ENCODE measurements at regions not wholly inside any gene's neighbourhood (a gene's known extent, or its start where the extent isn't known, plus 50 kb on each side); places are given as distances from the start of the nearest gene placed in this dataset.

DNA sequence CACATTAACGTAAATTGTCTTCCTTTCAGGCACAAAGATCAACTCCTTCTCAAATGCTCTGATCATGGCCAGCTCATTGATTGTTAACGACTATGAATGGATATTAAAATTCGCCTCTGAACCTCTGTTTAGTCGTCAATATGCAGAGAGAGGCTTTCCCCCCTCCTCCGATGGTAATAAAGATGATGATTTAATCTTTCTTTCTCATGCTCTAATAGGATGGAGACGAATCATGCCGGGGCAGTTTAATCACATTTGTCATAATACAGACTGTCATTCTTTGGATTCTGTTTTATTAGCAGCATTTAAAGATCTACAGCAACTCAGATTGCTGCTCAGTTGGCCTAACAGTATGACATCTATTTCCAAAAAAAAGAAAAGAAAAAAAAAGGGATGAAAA is 132.9 kb downstream of the SREK1 start:
- H3K9me3 Mint-ChIP-seq: no peaks in the 10 kb centered on the region
- H3K36me3 ChIP-seq (ENCODE audit: control insufficient read depth, insufficient read depth, low read length): no peaks in the 10 kb centered on the region
- 82 to 88% methylated on average over 3 to 7 of the region's 7 CpGs for WGBS, 2 experiments (ENCODE audit: insufficient coverage in 1 of 2, insufficient read length in 1 of 2)

DNA sequence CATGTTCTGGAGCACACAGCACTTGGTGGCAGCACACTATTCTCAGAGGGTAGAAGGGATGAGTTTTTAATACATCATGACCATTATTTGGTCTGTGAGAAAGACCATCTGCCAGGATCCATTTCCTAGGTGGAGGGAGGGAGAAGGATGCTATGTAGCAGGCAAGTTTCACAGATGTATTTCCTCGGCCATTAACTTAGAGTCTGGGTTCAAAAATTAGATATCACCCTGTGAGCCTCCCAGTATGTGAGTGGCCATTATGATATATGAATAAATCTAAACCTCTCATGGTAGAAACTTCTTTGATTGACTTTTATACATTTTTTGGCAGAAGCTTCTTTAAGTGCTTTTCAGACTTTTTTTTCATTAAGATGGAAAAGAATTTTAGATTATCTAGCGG is 133.9 kb downstream of the SREK1 start:
- no peak for DNase-seq
- no peaks in the 10 kb centered on the region for H3K27me3 ChIP-seq (ENCODE audit: control insufficient read depth, insufficient read depth, low read length, poor library complexity, severe bottlenecking)
- H3K27ac ChIP-seq (ENCODE audit: low read depth, low read length): no peak overlapping the region
- H3K4me1 ChIP-seq (ENCODE audit: control insufficient read depth, insufficient read depth, low read length): peaks cover 3% of the 10 kb centered on the region
- H3K4me3 ChIP-seq (ENCODE audit: low read length): no peak overlapping the region
- 98 to 100% methylated on average over 1 to 2 of the region's 2 CpGs for WGBS, 2 experiments (ENCODE audit: insufficient coverage in 1 of 2, insufficient read length in 1 of 2)
- H3K9me3 Mint-ChIP-seq: no peaks in the 10 kb centered on the region
- peaks cover 5% of the 10 kb centered on the region for H3K4me1 Mint-ChIP-seq
- no peaks in the 10 kb centered on the region for H3K36me3 ChIP-seq (ENCODE audit: control insufficient read depth, insufficient read depth, low read length)
- H3K36me3 Mint-ChIP-seq (ENCODE audit: low read depth): no peaks in the 10 kb centered on the region
- no peak overlapping the region for H3K4me3 Mint-ChIP-seq
- TF ChIP-seq CTCF (conservative IDR thresholded peaks at IDR 0.05): no peak
- H3K27me3 Mint-ChIP-seq (ENCODE audit: insufficient read depth): no peaks in the 10 kb centered on the region
- H3K9ac ChIP-seq (ENCODE audit: extremely low read depth, low read length, poor library complexity, severe bottlenecking): no peak overlapping the region
- H3K27ac Mint-ChIP-seq: no peak overlapping the region
- H3K9me3 ChIP-seq (ENCODE audit: control insufficient read depth, low read length): no peaks in the 10 kb centered on the region

More for the DNA sequence above, 132.9 kb downstream of the SREK1 start:
- no peak overlapping the region for H3K27ac Mint-ChIP-seq
- H3K9ac ChIP-seq (ENCODE audit: extremely low read depth, low read length, poor library complexity, severe bottlenecking): no peak overlapping the region
- peaks cover 2% of the 10 kb centered on the region for H3K4me1 ChIP-seq (ENCODE audit: control insufficient read depth, insufficient read depth, low read length)
- no peak overlapping the region for H3K4me3 ChIP-seq (ENCODE audit: low read length)
- H3K4me3 Mint-ChIP-seq: no peak overlapping the region
- no peaks in the 10 kb centered on the region for H3K9me3 ChIP-seq (ENCODE audit: control insufficient read depth, low read length)
- H3K27me3 Mint-ChIP-seq (ENCODE audit: insufficient read depth): no peaks in the 10 kb centered on the region
- peaks cover 3% of the 10 kb centered on the region for H3K4me1 Mint-ChIP-seq
- no peak for DNase-seq
- H3K36me3 Mint-ChIP-seq (ENCODE audit: low read depth): no peaks in the 10 kb centered on the region
- no peak for TF ChIP-seq CTCF (conservative IDR thresholded peaks at IDR 0.05)
- H3K27me3 ChIP-seq (ENCODE audit: control insufficient read depth, insufficient read depth, low read length, poor library complexity, severe bottlenecking): no peaks in the 10 kb centered on the region
- no peak overlapping the region for H3K27ac ChIP-seq (ENCODE audit: low read depth, low read length)

- H3K4me3 ChIP-seq (ENCODE audit: low read length): no peak overlapping the region
- DNase-seq: no peak
- H3K9me3 ChIP-seq (ENCODE audit: control insufficient read depth, low read length): no peaks in the 10 kb centered on the region
- 90 to 95% methylated on average over 2 to 4 of the region's 4 CpGs for WGBS, 2 experiments (ENCODE audit: insufficient coverage in 1 of 2, insufficient read length in 1 of 2)
- Mint-ChIP-seq H3K9me3 (no peaks in the 10 kb centered on the region), H3K36me3 (ENCODE audit: low read depth) (no peaks in the 10 kb centered on the region), H3K27ac (no peak overlapping the region), H3K4me3 (no peak overlapping the region), H3K4me1 (peaks cover 6% of the 10 kb centered on the region), H3K27me3 (ENCODE audit: insufficient read depth) (no peaks in the 10 kb centered on the region)
- peaks cover 3% of the 10 kb centered on the region for H3K4me1 ChIP-seq (ENCODE audit: control insufficient read depth, insufficient read depth, low read length)
- H3K27ac ChIP-seq (ENCODE audit: low read depth, low read length): no peak overlapping the region
- no peaks in the 10 kb centered on the region for H3K27me3 ChIP-seq (ENCODE audit: control insufficient read depth, insufficient read depth, low read length, poor library complexity, severe bottlenecking)
- TF ChIP-seq CTCF (conservative IDR thresholded peaks at IDR 0.05): no peak
- no peak overlapping the region for H3K9ac ChIP-seq (ENCODE audit: extremely low read depth, low read length, poor library complexity, severe bottlenecking)
- no peaks in the 10 kb centered on the region for H3K36me3 ChIP-seq (ENCODE audit: control insufficient read depth, insufficient read depth, low read length)
These were observed 137.2 kb downstream of the SREK1 start for GRCh38 chr5:66281294-66281693.

Data from endodermal cell (in vitro differentiated cells).